Right hindlimb (tissue), 1 donor: ENCODE measurements at regions not wholly inside any gene's neighbourhood (a gene's known extent, or its start where the extent isn't known, plus 50 kb on each side); places are given as distances from the start of the nearest gene placed in this dataset.

ENCODE experiments used
- DNase-seq: peaks from one replicate; pipeline ENCODE4 v3.0.0-alpha.2; 2018

DNA sequence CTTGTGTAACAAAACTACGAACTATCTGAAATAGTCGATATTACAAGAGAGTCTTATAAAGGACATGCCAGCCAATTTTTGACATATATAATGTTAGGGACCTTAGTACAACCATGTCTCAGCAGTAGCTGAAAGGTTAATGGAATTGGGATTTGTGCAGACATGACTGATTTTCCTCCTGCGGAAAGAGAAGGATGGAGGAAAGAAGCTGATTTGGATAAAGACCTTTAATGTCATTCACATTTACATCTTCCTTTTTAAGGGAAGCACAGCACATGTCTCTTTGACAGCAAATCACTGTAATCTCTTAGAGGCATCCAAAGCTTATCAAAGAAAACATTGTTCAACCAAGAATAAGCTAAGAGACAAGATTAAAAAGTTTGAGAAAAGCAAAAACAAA lies 1976.2 kb upstream of the IGFBP7 start:
- no peak for DNase-seq

GRCh38 chr4:59091146-59092142 lies 1981.3 kb upstream of the IGFBP7 start:
- DNase-seq = no peak

DNA sequence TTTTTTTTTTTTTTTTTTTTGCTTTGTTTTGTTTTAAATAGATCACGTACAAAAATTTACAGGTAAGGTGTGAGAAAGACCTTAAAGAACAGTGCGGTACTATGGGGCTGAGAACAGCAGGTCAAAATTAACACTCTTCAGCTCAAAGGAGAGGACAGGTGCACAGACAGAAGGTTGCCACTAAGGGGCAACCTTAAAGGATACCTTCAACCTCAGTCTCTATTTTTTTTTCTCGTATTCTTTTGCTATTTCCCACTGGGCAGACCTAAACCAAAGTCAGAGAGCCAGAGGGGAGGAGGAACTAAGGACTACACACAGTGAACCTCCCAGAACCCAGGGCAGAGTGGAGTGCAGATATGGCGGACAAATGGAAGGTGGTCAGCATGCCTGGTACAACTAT lies 1984.3 kb upstream of the IGFBP7 start:
- no peak for DNase-seq

GRCh38 chr4:59102311-59102710 lies 1992.1 kb upstream of the IGFBP7 start:
- DNase-seq = no peak

DNA sequence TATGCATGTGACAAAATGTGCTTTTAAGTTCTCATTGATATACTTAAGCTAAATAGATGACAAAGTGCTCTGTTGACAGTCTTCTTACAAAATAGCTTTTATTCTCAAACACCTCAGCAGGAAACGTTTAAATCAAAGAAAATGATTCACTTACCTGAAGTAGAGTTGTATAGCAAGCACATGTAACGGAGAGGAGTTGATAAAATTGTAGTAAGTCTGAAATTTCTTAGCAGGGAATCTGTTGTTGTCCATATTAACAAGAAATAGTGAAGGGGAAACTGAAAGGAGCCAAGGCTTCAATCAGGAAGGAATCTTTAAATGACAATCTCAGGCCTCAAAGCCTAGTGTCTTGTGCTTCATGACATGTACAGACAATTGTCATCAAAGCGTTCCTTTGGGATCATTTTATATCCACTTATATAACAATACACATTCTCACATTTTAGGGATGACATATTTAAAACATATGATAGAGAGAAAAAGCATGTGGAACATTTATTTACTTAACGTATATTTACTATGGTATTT lies 2010.2 kb upstream of the IGFBP7 start:
- DNase-seq = no peak

- DNase-seq = no peak
These were observed 2012.4 kb upstream of the IGFBP7 start for GRCh38 chr4:59122626-59123025.

GRCh38 chr4:59126159-59126558 lies 2016.0 kb upstream of the IGFBP7 start:
- DNase-seq = no peak

- no peak for DNase-seq
These were observed 2016.8 kb upstream of the IGFBP7 start for GRCh38 chr4:59127006-59127405.

- no peak for DNase-seq
These were observed 2017.6 kb upstream of the IGFBP7 start for GRCh38 chr4:59127743-59128142.

DNA sequence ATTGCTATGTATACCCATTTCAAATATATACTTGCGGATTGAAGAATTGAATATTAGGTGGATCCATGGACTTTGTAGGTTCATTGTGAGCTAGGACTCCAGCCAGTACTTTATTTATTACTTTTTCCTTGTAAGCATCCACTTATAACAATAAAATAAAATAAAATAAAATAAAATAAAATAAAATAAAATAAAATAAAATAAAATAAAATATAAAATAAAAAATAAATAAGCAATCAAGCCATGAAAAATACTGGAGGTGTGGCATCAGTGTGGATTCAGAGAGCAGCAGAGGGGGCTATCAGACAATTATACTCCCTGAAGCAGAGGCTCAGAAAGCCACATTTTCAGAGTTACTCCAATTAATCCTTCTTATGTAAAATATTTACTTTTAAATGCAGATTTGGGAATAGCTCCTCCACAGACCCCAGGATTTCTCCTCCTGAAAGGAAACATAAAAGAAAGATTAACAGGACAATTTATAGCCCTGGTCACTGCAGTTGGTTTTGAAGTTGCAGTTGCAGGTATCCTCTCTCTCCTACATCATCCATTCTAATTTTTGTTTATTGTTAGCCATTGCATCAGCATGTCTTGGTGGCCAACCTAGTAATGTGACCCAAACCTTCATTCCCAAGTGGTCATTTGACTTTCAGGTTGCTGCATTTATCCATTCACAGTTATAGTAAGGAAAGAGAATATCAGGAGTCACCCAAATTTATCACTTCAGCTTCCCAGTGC lies 2025.2 kb upstream of the IGFBP7 start:
- DNase-seq = no peak

GRCh38 chr4:59161249-59161648 lies 2038.9 kb upstream of the ADGRL3 start:
- DNase-seq = no peak

DNA sequence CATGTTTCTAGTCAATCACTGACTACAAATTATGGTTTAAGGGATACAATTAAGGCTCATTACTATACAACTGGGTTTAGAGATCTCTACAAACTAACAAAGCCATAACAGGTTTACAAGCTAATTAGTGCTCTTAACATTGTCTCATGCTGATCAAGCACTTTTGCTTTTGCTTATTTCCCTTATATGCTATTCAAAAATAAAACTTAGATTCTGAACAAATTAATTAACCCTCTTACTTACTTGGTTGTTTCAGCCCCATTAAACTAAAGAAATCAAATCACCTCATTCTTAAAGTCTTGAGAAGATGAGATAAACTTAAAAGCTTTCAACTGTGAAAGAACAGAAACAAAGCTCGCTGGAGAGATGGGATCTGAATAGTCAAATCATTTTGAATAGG lies 2024.5 kb upstream of the ADGRL3 start:
- no peak for DNase-seq

GRCh38 chr4:59179372-59179771 lies 2020.8 kb upstream of the ADGRL3 start:
- DNase-seq = no peak

- DNase-seq = no peak
These were observed 2020.0 kb upstream of the ADGRL3 start for GRCh38 chr4:59180161-59180560.

DNA sequence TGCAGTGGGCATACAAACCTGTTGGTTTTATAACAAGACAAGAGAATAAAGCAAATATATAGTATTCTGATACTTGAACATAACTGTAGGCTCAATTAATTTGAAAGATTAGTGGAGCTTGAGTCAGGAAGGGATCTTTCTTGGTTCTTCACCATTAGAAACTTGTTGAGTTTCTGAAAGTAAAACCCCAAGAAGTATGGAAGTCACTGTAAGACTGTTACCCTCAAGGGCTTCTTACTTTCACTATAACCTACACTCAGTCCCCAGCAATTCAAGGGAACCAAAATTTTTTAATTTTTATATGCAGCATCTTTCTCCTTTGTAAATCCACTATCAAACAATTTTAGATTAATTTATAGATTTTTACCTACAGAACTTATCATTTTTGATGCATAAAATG lies 2019.2 kb upstream of the ADGRL3 start:
- no peak for DNase-seq

DNA sequence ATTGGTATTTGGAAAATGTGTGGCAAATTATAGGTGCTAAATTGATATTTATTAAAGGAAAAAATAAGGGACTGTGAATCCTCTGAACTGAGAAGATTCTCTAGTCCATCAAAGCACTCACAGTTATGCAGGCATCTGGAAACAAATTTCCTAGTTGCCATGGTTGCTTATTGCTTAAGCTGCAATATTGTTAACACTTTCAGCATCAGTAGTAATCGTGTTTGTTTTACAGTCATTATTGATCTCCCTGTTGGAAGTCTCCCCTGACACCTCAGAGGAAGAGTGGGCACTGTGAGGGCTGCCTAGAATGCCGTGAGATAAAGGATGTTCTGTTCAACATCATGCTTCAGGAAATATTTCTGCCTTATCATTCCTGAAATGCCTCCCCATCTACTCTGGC lies 2004.3 kb upstream of the ADGRL3 start:
- DNase-seq = no peak

- DNase-seq = no peak
These were observed 1999.1 kb upstream of the ADGRL3 start for GRCh38 chr4:59200992-59201391.

DNA sequence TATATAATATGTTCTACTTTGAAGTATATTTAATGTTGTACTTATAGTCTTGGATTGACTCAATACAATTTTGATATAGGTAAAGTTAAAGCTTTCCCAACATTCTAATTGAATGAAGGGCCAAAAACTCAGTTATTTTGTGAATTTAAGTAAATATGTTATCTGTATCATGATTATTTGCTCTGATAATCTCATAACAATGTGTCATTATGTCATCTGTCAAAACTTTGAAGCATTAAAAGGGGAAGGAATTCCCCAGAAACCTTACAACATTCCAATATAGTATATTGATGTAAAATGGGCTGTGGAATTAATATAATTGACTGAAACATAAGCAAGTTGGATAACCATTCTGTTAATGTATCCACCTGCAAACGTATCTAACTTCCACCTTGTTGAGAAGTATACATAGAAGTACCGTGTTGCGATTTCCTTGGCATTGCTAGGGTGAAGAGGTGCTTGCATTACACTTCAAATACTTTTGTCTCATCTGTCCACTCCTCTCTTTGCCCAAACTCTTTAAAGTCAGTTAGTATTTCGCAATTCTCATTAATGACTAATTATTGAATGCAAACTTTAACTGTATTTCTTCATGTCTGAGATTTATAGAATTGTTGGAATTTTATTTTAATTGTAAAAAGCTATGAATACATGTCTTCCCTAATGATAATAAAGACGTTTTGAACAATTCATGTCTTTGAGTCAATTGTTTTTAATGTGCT lies 1982.1 kb upstream of the ADGRL3 start:
- DNase-seq = no peak

GRCh38 chr4:59222221-59222620 lies 1977.9 kb upstream of the ADGRL3 start:
- DNase-seq = no peak

- DNase-seq = no peak
These were observed 1976.7 kb upstream of the ADGRL3 start for GRCh38 chr4:59223292-59223941.

- no peak for DNase-seq
These were observed 1961.9 kb upstream of the ADGRL3 start for GRCh38 chr4:59238212-59238611.

DNA sequence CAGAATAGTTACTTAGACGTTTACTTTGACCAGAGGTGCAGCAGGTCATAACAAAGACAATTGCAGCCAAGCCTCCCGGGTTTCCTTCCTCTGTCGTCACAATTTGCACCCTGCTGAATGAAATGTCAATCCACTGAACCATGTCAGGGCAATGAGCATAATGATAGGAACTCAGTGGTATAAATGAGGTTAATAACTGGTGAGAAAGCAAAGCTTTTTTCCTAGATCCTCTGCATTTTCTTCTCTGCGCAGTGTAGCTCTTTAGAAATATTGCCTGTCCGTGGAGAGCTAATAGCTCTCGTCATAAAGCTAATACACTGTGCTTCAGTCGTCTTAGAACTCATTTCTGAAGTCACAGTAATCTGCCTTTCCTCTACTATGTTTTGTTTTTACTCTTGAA lies 1960.1 kb upstream of the ADGRL3 start:
- DNase-seq = no peak

- DNase-seq = no peak
These were observed 1957.1 kb upstream of the ADGRL3 start for GRCh38 chr4:59243038-59243437.
